ENCODE measurements at regions not wholly inside any gene's neighbourhood (a gene's known extent, or its start where the extent isn't known, plus 50 kb on each side); places are given as distances from the start of the nearest gene placed in this dataset.
"Not testable (repeated sequence)": the region's sequence is repeated elsewhere in the genome, so short reads cannot be mapped to it uniquely, and the experiment has no call there.

- no peak for DNase-seq
Observed at GRCh38 chrX:1009771-1010170, 202.7 kb downstream of the CRLF2 start.

GRCh38 chrX:1006156-1006730 lies 206.2 kb downstream of the CRLF2 start:
- DNase-seq = no peak

- no peak for DNase-seq
Observed at GRCh38 chrX:1002611-1003010, 209.8 kb downstream of the CRLF2 start.

DNA sequence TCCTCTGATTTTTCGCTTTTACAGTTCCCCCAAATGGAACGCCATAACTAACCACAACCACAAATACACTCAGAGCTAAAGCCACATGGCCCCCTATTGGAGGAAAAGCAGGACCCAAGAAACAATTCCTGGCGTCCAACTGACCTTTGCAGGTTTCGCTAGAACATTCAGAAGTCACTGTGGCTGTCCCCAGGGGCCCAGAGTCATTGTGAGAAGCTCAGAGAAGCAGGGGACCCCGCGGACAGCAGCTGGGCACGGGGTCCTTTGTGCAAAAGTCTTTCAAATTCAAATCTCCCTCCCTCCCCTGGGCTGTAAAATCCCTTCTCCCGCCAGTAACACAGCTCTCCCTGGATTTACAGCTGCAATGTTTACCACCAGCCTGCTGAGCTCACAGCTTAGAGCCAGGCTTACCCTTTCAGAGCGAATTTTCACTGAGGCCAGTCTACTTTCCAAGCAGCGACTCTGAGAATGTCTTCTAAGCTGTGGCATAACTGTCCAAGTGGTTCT lies 214.8 kb downstream of the CRLF2 start:
- peak; percentile 58 for DNase-seq

GRCh38 chrX:994780-995179 lies 217.7 kb downstream of the CRLF2 start:
- no peak for DNase-seq

- no peak for DNase-seq
Observed at GRCh38 chrX:989959-990510, 222.4 kb downstream of the CRLF2 start.

GRCh38 chrX:988530-988929 lies 223.9 kb downstream of the CRLF2 start:
- not testable (repeated sequence) for DNase-seq

GRCh38 chrX:981791-982626 lies 230.4 kb downstream of the CRLF2 start:
- DNase-seq = no peak

DNA sequence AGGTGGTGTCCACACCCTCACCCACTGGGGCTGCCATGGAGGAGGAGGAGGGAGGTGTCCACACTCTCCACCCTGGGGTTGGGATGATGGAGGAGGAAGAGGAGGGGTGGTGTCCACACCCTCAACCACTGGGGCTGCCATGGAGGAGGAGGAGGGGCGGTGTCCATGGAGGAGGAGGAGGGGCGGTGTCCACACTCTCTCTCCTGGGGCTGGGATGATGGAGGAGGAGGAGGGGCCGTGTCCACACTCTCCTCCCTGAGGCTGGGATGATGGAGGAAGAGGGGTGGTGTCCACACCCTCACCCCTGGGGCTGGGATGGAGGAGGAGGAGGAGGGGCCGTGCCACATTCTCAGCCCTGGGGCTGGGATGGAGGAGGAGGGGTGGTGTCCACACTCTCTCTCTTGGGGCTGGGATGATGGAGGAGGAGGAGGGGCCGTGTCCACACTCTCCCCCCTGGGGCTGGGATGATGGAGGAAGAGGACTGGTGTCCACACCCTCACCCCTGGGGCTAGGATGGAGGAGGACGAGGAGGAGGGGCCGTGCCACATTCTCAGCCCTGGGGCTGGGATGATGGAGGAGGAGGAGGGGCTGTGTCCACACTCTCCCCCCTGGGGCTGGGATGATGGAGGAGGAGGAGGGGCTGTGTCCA lies 231.7 kb downstream of the CRLF2 start:
- DNase-seq = no peak

DNA sequence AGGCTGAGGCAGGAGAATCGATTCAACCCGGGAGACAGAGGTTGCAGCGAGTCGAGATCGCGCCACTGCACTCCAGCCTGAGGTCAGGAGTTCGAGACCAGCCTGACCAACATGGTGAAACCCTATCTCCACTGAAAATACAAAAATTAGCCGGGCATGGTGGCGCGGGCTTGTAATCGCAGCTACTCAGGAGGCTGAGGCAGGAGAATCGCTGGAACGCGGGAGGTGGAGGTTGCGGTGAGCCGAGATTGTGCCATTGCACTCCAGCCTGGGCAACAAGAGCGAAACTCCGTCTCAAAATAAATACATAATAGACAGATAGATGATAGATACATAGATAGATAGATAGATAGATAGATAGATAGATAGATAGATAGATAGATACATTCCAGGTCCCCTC lies 233.3 kb downstream of the CRLF2 start:
- not testable (repeated sequence) for DNase-seq

DNA sequence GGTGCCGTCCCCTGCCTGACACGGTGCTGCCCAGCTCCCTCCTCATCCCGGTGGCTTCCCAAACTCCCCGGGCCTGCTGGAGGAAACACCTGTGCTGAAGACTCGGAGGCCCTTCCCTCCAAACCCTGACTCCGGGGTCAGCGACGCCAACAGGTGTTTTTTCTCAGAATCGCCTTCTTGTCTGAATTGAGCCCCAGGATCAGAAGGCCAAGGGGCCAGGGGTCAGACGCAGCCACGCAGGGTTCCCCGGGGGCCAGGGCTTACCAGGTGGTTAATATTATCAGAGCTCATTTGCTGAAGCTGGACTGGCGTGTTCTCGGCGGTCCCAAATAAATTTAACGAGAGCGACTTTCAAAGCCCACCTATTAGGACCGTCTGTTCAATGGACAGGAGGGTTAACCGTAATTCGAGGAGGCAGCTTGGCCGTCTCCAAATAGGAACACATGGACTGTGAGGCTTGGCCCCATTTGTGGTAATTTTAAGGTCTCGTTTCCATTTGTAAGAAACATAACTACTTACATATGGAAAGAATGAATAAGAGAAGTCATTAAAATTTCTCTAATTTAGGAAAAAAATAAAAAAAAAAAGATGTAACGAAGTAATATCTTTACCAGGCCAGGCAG lies 239.3 kb downstream of the CRLF2 start:
- no peak for DNase-seq

- DNase-seq = no peak
Observed at GRCh38 chrX:968148-968965, 244.1 kb downstream of the CRLF2 start.

DNA sequence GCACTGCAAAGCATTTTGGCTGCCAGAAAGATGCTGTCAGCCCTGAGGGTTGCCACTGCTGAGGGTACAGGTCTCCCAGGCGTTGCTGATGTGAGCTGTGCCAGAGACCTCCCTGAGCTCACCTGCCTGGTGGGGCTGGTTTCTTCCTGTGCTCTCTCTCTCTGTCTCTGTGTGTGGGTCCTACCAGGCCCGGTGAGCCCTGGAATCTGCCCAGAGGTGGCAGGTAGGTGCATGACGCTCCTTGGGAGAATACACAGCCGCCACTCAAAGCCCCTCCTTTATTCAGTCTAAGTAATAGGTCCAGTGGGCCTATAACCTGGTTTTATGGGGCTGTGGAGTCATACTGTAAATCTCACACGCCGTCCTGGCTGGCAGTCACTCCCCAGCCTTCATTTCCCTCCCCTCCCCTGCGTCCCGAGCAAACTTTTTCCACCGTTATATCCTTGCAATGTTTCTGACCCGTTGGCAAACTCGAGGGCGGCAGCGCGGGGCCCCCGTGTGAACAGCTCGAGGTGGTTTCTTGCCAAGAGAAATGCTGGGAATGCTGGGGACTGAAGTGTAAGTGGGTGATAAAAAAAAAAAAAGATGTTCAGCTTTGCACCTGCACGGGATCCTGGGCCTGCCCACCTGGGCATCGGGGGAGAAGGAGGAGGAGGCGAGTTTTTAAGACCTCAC lies 245.9 kb downstream of the CRLF2 start:
- no peak for DNase-seq

- no peak for DNase-seq
Observed at GRCh38 chrX:964831-965416, 247.5 kb downstream of the CRLF2 start.

DNA sequence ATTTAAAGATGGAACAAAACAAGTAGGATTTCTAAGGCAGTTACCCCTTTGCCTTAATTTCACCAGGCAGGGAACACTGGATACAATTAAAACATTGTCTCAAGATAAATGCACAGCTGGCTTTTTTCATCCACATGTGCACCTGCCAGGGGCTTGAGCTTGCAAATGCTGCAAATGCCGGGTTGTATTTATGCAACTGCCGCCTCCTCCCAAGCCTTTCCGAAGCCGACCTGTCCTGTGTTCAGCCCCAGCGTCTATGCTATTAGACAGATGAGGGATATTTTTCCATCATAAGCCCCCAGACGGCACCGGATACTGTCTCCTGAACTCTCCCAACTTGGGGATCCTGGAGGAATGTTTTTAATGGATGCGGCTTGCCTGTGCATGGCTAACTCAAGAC lies 251.6 kb downstream of the CRLF2 start:
- no peak for DNase-seq

- DNase-seq = no peak
Observed at GRCh38 chrX:959595-959994, 252.9 kb downstream of the CRLF2 start.

GRCh38 chrX:955168-955781 lies 257.2 kb downstream of the CRLF2 start:
- DNase-seq = not testable (repeated sequence)

GRCh38 chrX:953879-954482 lies 258.5 kb downstream of the CRLF2 start:
- no peak for DNase-seq

- no peak for DNase-seq
Observed at GRCh38 chrX:952816-953215, 259.6 kb downstream of the CRLF2 start.

- not testable (repeated sequence) for DNase-seq
Observed at GRCh38 chrX:947262-947661, 265.2 kb downstream of the CRLF2 start.

Data from MV-4-11 (cell line).